ENCODE measurements at regions not wholly inside any gene's neighbourhood (a gene's known extent, or its start where the extent isn't known, plus 50 kb on each side); places are given as distances from the start of the nearest gene placed in this dataset.

GRCh38 chr18:24536834-24537233, 76.4 kb downstream of the HRH4 start:
- no peak for TF ChIP-seq CTCF (IDR thresholded peaks at IDR 0.05)
- TF ChIP-seq EP300 (IDR thresholded peaks at IDR 0.05) = no peak
- no peak for TF ChIP-seq POLR2A (IDR thresholded peaks at IDR 0.05)
